ENCODE measurements at regions not wholly inside any gene's neighbourhood (a gene's known extent, or its start where the extent isn't known, plus 50 kb on each side); places are given as distances from the start of the nearest gene placed in this dataset.

DNA sequence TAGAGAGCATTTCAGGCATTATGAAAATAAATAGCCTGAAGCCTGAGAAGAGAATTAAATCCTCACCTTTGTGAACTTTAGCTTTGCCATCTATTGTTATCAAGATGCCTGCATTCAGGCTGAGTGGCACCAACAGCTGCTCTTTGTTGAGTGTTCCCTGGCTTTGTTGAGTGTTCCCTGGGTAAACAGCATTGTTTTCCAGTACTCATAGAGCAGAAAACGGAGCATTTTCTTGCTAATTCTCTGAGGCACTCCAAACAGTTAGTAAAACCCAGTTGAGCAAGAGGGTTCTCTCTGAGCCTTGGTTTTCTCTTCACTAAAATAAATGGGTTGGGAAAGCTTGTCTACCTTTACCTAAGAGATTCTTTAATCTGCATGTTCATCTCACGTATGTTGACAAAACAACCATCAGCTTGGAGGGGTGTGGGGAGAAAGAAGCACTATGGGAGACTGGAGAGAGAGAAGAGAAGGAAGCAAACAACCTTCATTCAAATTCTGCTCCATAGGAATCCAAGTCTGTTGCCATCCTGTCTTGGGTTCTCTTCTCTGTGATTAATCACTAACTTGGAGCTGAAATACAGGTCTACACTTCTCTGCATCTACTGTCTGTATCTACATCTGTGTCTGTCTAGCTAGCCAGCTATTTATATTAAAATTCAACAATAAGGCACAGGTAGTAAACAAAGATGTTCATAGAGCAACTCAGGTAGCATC lies 567.0 kb upstream of the SOX11 start:
- TF ChIP-seq CTCF (IDR thresholded peaks at IDR 0.05) (no peak), ZFX (IDR thresholded peaks at IDR 0.05; ENCODE audit: borderline replicate concordance) (no peak)
